ENCODE measurements at regions not wholly inside any gene's neighbourhood (a gene's known extent, or its start where the extent isn't known, plus 50 kb on each side); places are given as distances from the start of the nearest gene placed in this dataset.

GRCh38 chr14:85987907-85988306 is 458.0 kb downstream of the FLRT2 start:
- TF ChIP-seq EZH2 (IDR thresholded peaks at IDR 0.05; ENCODE audit: low read depth, unreplicated experiment) = no peak
- no peak for TF ChIP-seq CTCF (conservative IDR thresholded peaks at IDR 0.05; ENCODE audit: low read depth in 2 of 2)
- TF ChIP-seq POLR2AphosphoS5 (IDR thresholded peaks at IDR 0.05; ENCODE audit: low read depth) = no peak
- no peak for TF ChIP-seq REST (IDR thresholded peaks at IDR 0.05; ENCODE audit: unreplicated experiment)
- no peak for TF ChIP-seq ETS1 (IDR thresholded peaks at IDR 0.05)
- TF ChIP-seq CREB1 (CRISPR knock-in tag; IDR thresholded peaks at IDR 0.05; ENCODE audit: low read depth) = no peak
- no peak for TF ChIP-seq JUNB (IDR thresholded peaks at IDR 0.05; ENCODE audit: unreplicated experiment)
- no peak for TF ChIP-seq EZH2phosphoT487 (IDR thresholded peaks at IDR 0.05; ENCODE audit: unreplicated experiment)
- no peak for TF ChIP-seq ZNF331 (CRISPR knock-in tag; IDR thresholded peaks at IDR 0.05; ENCODE audit: low read depth)
- no peak for TF ChIP-seq ZNF114 (CRISPR knock-in tag; IDR thresholded peaks at IDR 0.05)
- TF ChIP-seq ZNF462 (CRISPR knock-in tag; IDR thresholded peaks at IDR 0.05) = no peak

All from GM23338 (cell line).